HCEC 1CT (cell line): ENCODE measurements at regions not wholly inside any gene's neighbourhood (a gene's known extent, or its start where the extent isn't known, plus 50 kb on each side); places are given as distances from the start of the nearest gene placed in this dataset.
"Not testable (repeated sequence)": the region's sequence is repeated elsewhere in the genome, so short reads cannot be mapped to it uniquely, and the experiment has no call there.

Experiments
- DNase-seq: peaks from one replicate; pipeline ENCODE4 v3.0.0-alpha.2; 2017

GRCh38 chr5:29208024-29208423 is 1985.5 kb upstream of the CDH6 start:
- no peak for DNase-seq

GRCh38 chr5:29203049-29203448 is 1990.4 kb upstream of the CDH6 start:
- DNase-seq = no peak

- DNase-seq = no peak
Measured at GRCh38 chr5:29197631-29198454, 1995.6 kb upstream of the CDH6 start.

DNA sequence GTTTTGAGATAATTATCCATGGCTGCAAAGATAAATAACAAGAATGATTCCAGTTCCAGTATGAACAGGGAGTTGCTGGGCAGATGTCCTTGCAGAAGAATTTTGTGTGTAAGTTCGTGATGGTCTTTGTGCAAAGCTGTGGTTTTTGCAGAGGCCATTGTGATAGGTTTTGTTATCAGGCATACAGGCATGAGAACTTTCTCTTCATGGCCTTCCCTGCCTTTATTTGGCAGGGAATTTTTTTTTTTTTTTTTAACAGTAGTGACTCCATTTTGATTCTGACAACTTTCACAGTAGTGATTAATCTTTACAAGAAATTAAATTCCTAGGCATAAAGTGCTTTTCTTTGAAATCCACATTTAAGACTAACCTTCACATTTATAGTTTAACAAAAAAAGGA is 1999.5 kb upstream of the CDH6 start:
- no peak for DNase-seq

GRCh38 chr5:29191269-29192048 is 2002.0 kb upstream of the CDH6 start:
- DNase-seq = not testable (repeated sequence)

DNA sequence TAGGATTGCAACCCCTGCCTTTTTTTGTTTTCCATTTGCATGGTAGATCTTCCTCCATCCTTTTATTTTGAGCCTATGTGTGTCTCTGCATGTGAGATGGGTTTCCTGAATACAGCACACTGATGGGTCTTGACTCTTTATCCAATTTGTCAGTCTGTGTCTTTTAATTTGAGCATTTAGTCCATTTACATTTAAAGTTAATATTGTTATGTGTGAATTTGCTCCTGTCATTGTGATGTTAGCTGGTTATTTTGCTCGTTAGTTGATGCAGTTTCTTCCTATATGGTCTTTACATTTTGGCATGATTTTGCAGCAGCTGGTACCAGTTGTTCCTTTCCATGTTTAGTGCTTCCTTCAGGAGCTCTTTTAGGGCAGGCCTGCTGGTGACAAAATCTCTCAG is 2003.1 kb upstream of the CDH6 start:
- DNase-seq = not testable (repeated sequence)

DNA sequence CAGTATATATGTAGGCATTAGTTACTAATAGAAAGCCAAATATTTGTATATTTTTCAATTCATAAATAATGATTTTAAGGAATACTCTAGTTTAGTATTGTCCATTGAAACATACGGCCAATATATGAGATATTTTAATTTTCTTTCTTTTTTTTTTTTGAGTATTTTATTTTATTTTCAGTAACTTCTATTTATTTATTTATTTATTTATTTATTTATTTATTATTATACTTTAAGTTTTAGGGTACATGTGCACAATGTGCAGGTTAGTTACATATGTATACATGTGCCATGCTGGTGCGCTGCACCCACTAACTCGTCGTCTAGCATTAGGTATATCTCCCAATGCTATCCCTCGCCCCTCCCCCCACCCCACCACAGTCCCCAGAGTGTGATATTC is 2007.1 kb upstream of the CDH6 start:
- not testable (repeated sequence) for DNase-seq

DNA sequence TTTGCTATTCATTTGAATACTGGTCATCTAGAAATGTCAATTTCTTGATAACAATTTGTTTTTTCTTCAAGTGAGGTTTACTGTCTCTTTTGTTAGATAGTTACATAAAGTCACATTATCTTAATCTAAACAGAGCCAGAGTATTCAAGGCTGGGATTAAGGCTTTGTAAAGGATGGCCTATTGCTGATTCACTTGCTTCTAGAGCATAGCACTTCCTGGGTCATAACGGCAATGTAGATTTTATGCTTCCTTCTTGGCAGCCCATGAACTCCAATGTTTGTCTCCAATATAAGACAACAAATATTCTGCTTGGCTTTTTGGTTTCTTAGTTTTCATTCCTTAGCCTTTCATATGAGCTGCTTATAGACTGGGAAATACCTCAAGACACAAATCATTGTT is 2007.9 kb upstream of the CDH6 start:
- no peak for DNase-seq

GRCh38 chr5:29175774-29176173 is 2017.7 kb upstream of the CDH6 start:
- DNase-seq = no peak

DNA sequence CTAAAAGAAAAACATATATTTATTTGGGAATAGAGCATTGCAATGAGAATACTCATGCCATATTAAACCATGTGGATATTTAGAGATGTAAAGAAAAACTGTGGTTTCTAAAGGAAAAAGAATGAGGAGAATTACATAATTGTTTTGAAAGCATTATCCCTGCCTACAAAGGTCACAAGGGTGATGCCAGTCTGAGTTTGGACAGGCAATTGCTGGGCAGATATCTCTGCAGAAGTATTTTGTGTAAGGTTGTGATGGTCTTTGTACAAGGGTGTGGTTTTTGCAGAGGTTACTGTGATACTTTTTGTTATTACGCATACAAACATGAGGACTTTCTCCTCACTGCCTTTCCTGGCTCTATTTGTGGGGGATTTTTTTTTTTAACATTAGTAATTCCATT is 2022.9 kb upstream of the CDH6 start:
- DNase-seq = no peak

DNA sequence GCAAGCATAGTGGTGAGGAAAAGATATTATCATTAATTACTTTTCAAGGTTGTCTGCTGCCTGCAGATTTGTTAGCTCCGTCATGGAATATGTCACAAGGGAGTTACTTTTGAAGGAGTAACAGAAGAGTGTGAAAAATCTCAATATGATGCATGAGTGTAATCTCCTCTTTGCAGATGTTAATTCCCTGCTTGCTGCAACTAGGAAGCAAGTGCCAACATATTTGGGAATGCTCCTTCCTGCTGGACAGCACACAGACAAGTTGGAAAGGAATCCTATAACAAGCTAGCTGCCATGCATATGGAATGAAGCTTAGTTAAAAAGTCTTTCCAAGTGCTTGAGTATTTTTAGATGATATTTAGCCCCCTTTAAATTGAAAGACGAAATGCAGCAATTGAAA is 2023.6 kb upstream of the CDH6 start:
- no peak for DNase-seq

DNA sequence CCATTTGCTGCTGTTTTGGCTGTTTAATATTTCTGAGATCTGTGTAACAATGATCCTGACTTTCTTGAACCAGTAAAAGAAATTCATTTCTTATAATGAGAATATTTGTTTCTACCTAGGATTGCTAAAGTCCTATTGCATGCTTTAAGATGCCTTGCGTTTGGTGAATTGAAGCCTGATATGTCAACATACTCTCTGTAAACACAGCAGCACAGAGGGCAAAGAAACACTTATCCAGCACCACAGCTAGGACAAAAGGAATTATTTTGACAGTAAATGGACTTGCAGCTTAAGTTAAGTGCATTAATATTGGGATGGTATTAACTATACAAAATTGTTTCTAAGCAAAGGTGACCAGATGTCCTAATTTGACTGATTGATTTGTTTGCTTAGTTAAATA is 2031.2 kb upstream of the CDH6 start:
- DNase-seq = no peak

DNA sequence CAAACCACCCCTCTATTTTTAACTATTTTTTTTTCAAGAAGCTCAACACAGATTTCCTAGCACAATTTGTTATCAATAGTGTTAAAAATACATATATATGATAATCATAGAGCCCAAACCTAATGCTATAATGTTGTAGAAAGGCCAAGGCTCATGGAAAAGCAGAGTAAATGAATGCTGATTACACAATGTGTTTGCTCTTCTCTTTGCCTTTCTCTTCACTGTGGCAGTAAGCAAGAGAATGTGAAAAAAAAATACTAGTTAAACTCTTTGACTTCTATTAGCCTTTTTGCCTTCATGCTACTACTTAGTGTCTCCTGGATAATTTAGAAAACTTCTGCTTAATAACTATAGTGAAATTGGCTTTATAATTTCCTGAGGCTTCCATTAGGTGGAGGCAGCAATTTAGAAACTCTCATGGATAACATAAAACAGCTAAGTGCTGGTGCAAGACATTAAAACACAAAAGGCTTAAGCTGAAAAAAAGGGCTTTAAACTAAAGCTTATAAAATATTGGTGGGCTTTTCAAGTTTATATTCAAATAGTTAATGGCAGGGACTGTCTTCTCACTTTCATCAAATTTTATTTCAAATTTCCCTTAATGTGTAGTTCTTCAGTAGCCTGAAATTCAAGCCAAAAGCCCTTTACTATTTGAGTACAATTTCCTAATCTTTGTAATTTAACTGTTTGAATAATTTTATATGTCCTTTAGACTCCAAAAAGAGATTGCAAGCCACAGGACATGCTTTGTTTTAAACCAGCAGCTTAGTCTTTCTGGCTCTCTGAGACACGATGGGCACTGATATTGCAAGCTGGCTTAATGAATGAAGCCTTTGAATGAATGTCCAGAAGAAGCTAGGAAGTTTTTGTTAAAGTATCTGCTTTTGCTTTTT is 2031.8 kb upstream of the CDH6 start:
- DNase-seq = no peak

DNA sequence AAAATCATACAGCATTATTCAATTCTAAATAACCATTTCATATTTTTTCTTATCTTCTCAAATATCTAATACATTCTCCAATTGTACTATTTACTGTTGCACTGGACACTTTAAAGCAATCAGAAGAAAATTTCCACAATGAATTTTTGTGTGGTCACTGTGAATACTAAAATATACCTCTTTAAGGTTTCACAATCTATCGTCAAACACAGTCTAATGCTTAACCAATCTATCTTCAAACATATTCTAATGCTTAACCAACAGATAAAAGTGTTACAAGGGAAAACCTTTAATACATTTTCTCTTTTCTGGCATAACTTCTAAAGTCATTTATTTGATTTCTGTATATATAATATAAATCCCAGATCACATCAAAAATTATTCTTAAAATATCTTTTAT is 2035.5 kb upstream of the CDH6 start:
- DNase-seq = no peak

- DNase-seq = no peak
Measured at GRCh38 chr5:29150840-29151239, 2042.6 kb upstream of the CDH6 start.

GRCh38 chr5:29148581-29148980 is 2044.9 kb upstream of the CDH6 start:
- DNase-seq = no peak

DNA sequence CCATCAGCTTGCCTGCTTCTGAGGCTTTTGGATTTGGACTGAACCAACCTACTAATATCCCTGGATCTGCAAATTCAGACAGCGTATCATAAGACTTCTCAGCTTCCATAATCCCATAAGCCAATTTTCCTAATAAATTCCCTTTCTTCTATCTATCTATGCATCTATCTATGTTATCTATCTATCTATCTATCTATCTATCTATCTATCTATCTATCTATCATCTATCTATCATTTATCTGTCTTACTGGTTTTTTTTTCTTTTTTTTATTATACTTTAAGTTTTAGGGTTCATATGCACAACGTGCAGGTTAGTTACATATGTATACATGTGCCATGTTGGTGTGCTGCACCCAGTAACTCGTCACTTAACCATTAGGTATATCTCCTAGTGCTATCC is 2045.4 kb upstream of the CDH6 start:
- DNase-seq = no peak

DNA sequence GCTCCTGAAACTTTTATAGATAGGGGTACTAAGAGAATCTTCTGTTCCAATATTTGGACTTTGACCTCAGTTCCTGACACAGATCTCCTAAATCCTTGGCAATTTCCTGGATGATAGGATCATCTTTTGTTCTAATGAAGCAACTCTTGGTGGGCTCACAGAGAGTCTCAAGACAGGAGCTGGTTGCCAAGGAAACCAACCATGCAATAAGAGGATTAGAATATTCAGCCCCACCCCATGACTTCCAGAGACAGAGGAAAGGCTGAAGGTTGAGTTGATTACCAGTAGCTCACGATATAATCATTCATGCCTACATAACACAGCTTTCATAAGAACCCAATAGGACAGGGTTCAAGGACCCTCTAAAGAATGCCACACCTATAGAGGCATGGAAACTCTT is 2050.2 kb upstream of the CDH6 start:
- no peak for DNase-seq

DNA sequence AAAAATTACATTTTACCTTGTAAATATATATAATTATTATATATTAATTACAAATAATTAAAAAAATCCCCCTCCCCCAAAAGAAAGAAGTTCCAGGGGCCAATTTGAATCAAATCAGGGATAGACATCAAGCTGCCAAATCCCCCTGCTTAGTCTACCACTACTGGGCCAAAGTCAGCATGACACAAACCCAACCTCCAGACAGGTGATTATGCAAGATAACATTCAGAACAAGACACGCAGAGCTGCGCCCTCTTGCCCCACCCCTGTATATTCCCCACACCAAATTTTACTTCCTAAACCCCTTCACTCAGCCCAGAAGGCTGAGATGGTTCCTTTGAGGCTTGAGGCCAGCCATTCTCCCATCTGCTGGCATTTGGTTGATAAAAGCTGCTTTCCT is 2059.1 kb upstream of the CDH6 start:
- DNase-seq = no peak

GRCh38 chr5:29131285-29131684 is 2062.2 kb upstream of the CDH6 start:
- no peak for DNase-seq

DNA sequence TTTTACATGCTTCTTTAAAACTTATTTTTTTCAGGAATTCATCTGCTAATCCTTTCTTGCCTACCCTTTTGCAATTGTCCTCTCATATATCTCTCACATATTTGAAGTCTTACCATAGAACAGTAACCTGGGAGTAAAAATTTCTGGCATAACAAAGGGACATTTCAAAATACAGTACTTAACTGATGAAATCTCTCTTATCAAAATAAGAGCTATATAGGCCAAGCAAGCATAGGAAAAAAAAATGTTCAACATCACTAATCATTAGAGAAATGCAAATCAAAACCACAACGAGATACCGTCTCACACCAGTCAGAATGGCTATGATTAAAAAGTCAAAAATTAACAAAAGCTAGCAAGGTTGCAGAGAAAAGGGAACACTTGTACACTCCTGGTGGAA is 2062.7 kb upstream of the CDH6 start:
- no peak for DNase-seq

DNA sequence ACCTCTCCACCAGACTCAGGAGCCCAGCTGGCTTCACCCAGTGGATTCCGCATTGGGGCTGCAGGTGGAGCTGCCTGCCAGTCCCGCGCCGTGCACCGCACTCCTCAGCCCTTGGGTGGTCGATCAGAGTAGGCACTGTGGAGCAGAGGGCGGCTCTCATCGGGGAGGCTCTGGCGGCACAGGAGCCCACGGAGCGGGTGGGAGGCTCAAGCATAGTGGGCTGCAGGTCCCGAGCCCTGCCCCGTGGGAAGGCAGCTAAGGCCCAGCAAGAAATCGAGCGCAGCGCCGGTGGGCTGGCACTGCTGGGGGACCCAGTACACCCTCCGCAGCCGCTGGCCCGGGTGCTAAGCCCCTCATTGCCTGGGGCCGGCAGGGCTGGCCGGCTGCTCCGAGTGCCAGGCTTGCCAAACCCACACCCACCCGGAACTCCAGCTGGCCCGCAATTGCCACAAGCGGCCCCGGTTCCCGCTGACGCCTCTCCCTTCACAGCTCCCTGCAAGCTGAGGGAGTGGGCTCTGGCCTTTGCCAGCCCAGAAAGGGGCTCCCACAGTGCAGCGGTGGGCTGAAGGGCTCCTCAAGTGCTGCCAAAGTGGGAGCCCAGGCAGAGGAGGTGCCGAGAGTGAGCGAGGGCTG is 2065.8 kb upstream of the CDH6 start:
- not testable (repeated sequence) for DNase-seq

DNA sequence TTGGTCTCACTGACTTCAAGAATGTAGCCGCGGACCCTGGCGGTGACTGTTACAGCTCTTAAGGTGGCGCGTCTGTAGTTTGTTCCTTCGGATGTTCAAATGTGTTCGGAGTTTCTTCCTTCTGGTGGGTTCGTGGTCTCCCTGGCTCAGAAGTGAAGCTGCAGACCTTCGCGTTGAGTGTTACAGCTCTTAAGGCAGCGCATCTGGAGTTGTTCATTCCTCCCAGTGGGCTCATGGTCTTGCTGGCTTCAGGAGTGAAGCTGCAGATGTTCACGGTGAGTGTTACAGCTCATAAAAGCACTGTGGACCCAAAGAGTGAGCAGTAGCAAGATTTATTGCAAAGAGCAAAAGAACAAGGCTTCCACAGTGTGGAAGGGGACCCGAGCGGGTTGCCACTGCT is 2067.0 kb upstream of the CDH6 start:
- not testable (repeated sequence) for DNase-seq
